ENCODE measurements at regions not wholly inside any gene's neighbourhood (a gene's known extent, or its start where the extent isn't known, plus 50 kb on each side); places are given as distances from the start of the nearest gene placed in this dataset.

DNA sequence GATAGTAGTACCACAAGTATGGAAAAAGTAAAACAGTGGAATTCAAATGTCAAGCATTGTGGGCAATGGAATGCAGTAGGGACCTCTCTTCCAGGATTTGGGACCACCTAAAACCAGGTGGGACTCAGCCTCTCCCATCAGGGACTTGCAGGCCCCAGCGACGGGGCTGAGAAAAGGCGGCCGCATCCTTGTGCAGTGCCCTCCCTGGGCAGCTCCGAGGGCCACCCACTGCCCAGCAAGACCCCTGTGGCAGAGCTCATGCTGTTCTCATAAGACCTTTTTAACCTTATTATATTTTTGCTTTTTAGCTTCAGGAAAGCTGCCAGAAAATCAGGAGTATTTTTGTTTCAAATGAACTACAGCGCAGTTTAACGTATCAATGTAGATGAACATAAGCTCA is 142.6 kb upstream of the RPS6KA2 start:
- TF ChIP-seq, protein P1, sequence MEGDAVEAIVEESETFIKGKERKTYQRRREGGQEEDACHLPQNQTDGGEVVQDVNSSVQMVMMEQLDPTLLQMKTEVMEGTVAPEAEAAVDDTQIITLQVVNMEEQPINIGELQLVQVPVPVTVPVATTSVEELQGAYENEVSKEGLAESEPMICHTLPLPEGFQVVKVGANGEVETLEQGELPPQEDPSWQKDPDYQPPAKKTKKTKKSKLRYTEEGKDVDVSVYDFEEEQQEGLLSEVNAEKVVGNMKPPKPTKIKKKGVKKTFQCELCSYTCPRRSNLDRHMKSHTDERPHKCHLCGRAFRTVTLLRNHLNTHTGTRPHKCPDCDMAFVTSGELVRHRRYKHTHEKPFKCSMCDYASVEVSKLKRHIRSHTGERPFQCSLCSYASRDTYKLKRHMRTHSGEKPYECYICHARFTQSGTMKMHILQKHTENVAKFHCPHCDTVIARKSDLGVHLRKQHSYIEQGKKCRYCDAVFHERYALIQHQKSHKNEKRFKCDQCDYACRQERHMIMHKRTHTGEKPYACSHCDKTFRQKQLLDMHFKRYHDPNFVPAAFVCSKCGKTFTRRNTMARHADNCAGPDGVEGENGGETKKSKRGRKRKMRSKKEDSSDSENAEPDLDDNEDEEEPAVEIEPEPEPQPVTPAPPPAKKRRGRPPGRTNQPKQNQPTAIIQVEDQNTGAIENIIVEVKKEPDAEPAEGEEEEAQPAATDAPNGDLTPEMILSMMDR (IDR thresholded peaks at IDR 0.05): no peak
- TF ChIP-seq POLR2A (IDR thresholded peaks at IDR 0.05) (no peak), EP300 (IDR thresholded peaks at IDR 0.05) (no peak)

All from upper lobe of left lung (tissue), 4 donors.